Omental fat pad (tissue), 3 donors: ENCODE measurements at regions not wholly inside any gene's neighbourhood (a gene's known extent, or its start where the extent isn't known, plus 50 kb on each side); places are given as distances from the start of the nearest gene placed in this dataset.

Experiments
- ATAC-seq: fragments of 150-250 bp; one replicate; pipeline ENCODE4 v1.9.1; 2016; ENCODE audit warnings: mild to moderate bottlenecking, moderate library complexity; ENCODE audit not compliant: low FRiP score
- DNase-seq: peaks from one replicate; pipeline ENCODE4 v3.0.0-alpha.2; 2019; ENCODE audit warnings: low spot score
- CTCF ChIP-seq, 3 donors: fragments of 450-650 bp; IDR thresholded peaks; one replicate each; pipeline ENCODE4 v1.5.1; 2016 to 2017; ENCODE audit warnings: antibody characterized with exemption in 3 of 3, mild to moderate bottlenecking in 3 of 3, moderate library complexity in 2 of 3

GRCh38 chr4:147366164-147366563 is 114.7 kb upstream of the EDNRA start:
- no peak for ATAC-seq
- no peak for TF ChIP-seq CTCF (IDR thresholded peaks at IDR 0.05)

DNA sequence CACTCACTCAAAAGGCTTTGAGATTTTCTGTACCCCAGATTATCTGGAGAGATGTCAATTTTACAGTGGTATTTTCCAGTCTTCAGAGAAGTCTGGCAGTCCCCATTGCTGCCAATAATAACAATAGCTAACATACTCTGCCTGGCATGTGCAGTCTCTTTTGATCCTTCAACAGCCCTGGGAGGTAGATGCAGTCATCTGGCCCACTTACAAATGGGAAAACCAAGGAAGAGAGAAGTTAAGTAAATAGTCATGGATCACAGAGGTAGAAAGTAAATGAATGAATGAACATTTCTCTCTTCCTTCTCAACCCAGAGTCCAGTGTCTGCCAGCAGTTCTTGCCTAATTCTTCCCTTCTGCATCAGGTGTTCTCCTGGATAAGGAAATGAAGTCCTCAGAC is 113.0 kb upstream of the EDNRA start:
- DNase-seq (no peak), ATAC-seq (no peak)
- no peak for TF ChIP-seq CTCF (IDR thresholded peaks at IDR 0.05)

More at GRCh38 chr4:147366164-147366563, 114.7 kb upstream of the EDNRA start:
- DNase-seq: no peak

DNA sequence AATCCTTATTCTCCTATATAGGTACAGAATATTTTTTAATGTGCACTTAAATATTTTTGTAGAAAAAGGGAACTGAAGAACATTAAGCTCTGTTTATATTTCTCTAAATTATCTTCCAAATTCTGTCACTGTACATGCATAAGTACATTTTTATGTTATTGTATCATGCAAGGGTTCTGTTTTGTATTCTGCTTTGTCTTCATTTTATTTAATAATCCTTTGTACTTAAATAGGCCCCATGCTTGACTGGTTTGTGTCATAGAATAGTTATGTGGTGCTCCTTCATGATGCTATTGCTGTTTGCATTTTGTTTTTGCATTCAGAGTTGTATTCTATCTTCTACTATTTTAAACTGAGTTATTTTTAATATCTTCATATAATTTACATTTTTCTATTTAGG is 111.9 kb upstream of the EDNRA start:
- no peak for TF ChIP-seq CTCF (IDR thresholded peaks at IDR 0.05)
- ATAC-seq: no peak
- DNase-seq: no peak

DNA sequence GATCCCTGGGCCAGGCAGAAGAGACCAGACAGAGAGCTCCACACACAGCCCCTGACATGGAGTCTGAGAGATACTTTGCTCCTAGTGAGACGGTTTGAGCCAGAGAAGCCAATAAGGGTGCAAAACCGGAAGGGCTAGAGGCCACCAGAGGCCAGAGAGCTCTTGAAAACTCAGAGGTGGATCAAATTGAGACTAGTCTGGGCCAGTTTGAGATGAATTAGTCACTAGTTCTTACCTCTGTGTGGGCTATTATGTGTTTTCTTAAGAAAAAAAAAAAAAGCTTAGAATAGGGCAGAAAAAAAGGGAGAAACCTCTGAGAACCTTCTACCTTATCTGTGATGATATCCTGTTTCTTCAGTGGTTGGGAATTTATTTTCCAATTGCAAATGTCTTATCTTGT is 110.4 kb upstream of the EDNRA start:
- TF ChIP-seq CTCF (IDR thresholded peaks at IDR 0.05): no peak
- no peak for ATAC-seq
- DNase-seq: no peak

GRCh38 chr4:147370881-147371280 is 110.0 kb upstream of the EDNRA start:
- DNase-seq (no peak), ATAC-seq (no peak)
- no peak for TF ChIP-seq CTCF (IDR thresholded peaks at IDR 0.05)

GRCh38 chr4:147371661-147372060 is 109.2 kb upstream of the EDNRA start:
- ATAC-seq (no peak), DNase-seq (no peak)
- no peak for TF ChIP-seq CTCF (IDR thresholded peaks at IDR 0.05)

- ATAC-seq: no peak
- no peak for DNase-seq
- no peak for TF ChIP-seq CTCF (IDR thresholded peaks at IDR 0.05)
These were observed 102.1 kb upstream of the EDNRA start for GRCh38 chr4:147378780-147379179.
